Neural crest cell (in vitro differentiated cells): ENCODE measurements at regions not wholly inside any gene's neighbourhood (a gene's known extent, or its start where the extent isn't known, plus 50 kb on each side); places are given as distances from the start of the nearest gene placed in this dataset.

Experiments used
- DNase-seq: peaks from one replicate; pipeline ENCODE4 v3.0.0; 2021; ENCODE audit warnings: low read depth, mixed read lengths, low spot score
- H3K27ac Mint-ChIP-seq: one replicate; pipeline ENCODE4 v1.8.0; 2021; ENCODE audit warnings: mild to moderate bottlenecking, mixed read lengths; ENCODE audit not compliant: unreplicated experiment
- H3K27me3 Mint-ChIP-seq: 2 replicates; pipeline ENCODE4 v1.8.0; 2021; ENCODE audit warnings: low read depth, mild to moderate bottlenecking, mixed read lengths
- H3K36me3 Mint-ChIP-seq: 2 replicates; pipeline ENCODE4 v1.8.0; 2021; ENCODE audit warnings: low read depth, mild to moderate bottlenecking, mixed read lengths
- H3K4me1 Mint-ChIP-seq: 2 replicates; pipeline ENCODE4 v1.8.0; 2021; ENCODE audit warnings: mixed read lengths
- H3K4me3 Mint-ChIP-seq: one replicate; pipeline ENCODE4 v1.8.0; 2021; ENCODE audit warnings: mild to moderate bottlenecking, mixed read lengths
- H3K9me3 Mint-ChIP-seq: 2 replicates; pipeline ENCODE4 v1.8.0; 2021; ENCODE audit warnings: mixed read lengths
- CTCF ChIP-seq: fragments of 200-600 bp; sonication (generic); conservative IDR thresholded peaks from 2 replicates; pipeline ENCODE4 v1.5.0; 2021; ENCODE audit warnings: antibody characterized with exemption, mild to moderate bottlenecking

DNA sequence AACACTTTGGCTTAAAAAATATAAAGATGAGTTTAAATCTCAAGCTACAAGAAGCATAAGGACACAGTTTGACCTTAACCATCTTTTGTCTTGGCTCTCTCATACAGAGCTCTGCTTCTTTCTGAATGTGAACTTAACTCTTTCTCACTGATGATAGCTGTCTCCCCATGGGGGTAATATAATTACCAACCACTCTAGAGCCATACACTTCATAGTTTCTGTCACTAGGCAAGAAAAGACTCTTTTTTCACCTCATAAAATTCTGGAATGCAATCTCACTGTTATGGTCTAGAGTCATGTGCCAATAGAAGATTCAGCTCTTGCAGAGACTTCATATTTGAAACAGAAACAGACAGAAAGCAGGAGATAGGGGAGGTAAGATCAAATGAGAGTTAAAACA lies 481.7 kb upstream of the AGA start:
- no peak for TF ChIP-seq CTCF
- H3K4me3 Mint-ChIP-seq: no peak overlapping the region
- peaks cover 2% of the 10 kb centered on the region for H3K9me3 Mint-ChIP-seq
- H3K27me3 Mint-ChIP-seq: no peaks in the 10 kb centered on the region
- no peaks in the 10 kb centered on the region for H3K36me3 Mint-ChIP-seq
- no peak overlapping the region for H3K27ac Mint-ChIP-seq
- H3K4me1 Mint-ChIP-seq: no peaks in the 10 kb centered on the region
- no peak for DNase-seq

DNA sequence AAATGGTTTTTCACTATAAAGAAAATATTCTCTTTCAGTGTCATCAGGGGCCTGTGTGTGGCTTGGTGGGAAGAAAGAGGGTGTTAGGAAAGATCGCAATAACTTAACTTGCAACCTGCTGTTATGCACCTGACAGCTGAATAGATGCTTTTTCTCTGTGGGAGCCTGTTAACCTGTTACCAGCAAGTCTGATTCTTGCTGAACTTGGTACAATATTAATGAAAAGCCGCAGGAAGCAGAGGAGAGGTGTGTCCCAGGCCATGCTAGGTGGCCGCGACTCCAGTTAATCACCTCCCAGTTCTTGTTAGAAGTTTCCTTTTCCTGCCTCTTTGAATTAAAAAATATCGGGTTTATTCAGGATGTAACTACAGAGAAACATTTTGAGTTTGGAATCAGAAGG lies 494.8 kb upstream of the AGA start:
- Mint-ChIP-seq H3K4me1 (no peaks in the 10 kb centered on the region), H3K36me3 (no peaks in the 10 kb centered on the region), H3K9me3 (peaks cover 3% of the 10 kb centered on the region), H3K4me3 (no peak overlapping the region), H3K27ac (no peak overlapping the region), H3K27me3 (no peaks in the 10 kb centered on the region)
- TF ChIP-seq CTCF: no peak
- DNase-seq: no peak

DNA sequence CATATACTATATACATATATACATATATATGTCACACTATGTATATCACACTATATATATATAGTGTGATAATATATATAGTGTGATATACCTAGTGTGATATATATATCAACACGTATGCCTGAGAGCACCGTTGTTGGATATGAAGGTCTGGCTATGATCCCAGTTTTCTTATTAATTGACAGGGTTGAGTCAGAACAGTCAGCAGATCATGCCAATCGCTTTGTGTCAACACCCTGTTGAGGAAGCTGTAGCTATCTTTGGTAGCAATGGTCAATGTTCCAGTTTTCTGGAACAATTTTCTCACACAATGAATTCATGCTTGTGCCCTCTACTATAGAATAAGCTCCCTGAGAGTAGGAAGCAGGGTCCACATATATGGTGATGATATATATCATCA lies 496.0 kb upstream of the AGA start:
- Mint-ChIP-seq H3K4me1 (no peaks in the 10 kb centered on the region), H3K36me3 (no peaks in the 10 kb centered on the region), H3K4me3 (no peak overlapping the region), H3K27ac (no peak overlapping the region), H3K9me3 (peaks cover 3% of the 10 kb centered on the region), H3K27me3 (no peaks in the 10 kb centered on the region)
- no peak for TF ChIP-seq CTCF
- no peak for DNase-seq

DNA sequence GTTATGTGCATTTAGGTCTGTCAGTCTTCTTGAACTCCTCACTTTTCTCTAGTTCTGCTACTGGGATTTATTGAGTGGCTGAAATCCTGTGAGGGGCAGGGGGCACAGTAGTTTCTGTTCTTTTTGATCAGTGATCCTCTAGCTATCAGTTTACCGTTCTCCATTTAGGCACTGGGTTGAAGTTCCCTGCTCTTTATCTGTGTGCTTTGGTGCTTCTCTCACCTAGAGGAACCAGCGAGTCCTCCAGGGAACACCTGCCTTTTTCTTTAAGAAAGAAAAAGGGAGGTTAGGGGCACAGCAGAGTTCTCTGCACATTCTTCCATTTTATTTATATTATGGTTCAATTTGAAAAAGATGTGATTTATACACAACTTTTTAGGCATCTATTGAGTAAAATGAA lies 503.0 kb upstream of the AGA start:
- Mint-ChIP-seq H3K27me3 (no peaks in the 10 kb centered on the region), H3K9me3 (no peaks in the 10 kb centered on the region), H3K36me3 (no peaks in the 10 kb centered on the region), H3K4me3 (no peak overlapping the region), H3K27ac (no peak overlapping the region), H3K4me1 (no peaks in the 10 kb centered on the region)
- DNase-seq: no peak
- no peak for TF ChIP-seq CTCF

DNA sequence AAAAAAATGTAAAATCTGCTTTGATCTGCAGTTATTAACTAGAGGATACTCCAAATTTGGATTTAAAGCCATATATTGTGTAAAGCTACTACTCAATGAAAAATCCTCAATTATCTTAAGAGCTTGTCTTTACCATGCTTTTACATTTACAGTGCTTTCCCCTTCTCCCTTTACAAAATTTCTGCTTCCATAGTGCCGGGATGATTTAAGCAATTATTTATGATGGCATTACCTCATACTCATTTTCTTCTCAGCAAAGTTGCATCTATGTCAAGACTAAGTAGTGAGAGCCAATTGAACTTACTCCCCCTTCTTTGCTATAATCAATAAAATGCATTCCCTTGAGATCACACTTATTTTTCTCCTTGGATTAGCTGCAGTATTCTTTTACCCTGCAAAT lies 505.4 kb upstream of the AGA start:
- Mint-ChIP-seq H3K27me3 (no peaks in the 10 kb centered on the region), H3K4me1 (no peaks in the 10 kb centered on the region), H3K36me3 (no peaks in the 10 kb centered on the region), H3K9me3 (no peaks in the 10 kb centered on the region), H3K27ac (no peak overlapping the region), H3K4me3 (no peak overlapping the region)
- no peak for DNase-seq
- no peak for TF ChIP-seq CTCF

DNA sequence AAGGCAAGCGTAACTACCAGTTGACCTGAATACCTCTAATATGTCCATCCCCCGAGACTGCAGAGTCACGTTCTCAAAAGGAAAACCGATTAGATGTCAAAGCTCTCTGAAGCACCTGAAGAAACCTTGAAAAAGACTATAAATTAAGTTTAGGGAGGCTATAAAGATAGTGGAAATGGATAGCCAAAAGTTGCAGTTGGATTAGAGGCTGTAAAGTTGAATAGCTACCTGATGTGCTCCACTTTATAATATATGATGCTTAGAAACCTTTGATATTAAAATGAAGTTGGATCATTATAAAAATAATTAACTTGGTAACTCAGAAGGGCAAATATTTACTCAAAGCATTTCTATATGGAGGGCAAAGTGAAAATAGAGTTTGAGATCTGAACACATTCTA lies 506.6 kb upstream of the AGA start:
- H3K27me3 Mint-ChIP-seq: no peaks in the 10 kb centered on the region
- H3K9me3 Mint-ChIP-seq: no peaks in the 10 kb centered on the region
- no peaks in the 10 kb centered on the region for H3K36me3 Mint-ChIP-seq
- no peak overlapping the region for H3K27ac Mint-ChIP-seq
- TF ChIP-seq CTCF: no peak
- no peaks in the 10 kb centered on the region for H3K4me1 Mint-ChIP-seq
- H3K4me3 Mint-ChIP-seq: no peak overlapping the region
- DNase-seq: no peak
